NCI-H1105 (cell line): ENCODE measurements at regions not wholly inside any gene's neighbourhood (a gene's known extent, or its start where the extent isn't known, plus 50 kb on each side); places are given as distances from the start of the nearest gene placed in this dataset.

Experiments used
- DNase-seq: peaks from one replicate; lab custom pipeline; 2025; lab: John Stamatoyannopoulos, UW

DNA sequence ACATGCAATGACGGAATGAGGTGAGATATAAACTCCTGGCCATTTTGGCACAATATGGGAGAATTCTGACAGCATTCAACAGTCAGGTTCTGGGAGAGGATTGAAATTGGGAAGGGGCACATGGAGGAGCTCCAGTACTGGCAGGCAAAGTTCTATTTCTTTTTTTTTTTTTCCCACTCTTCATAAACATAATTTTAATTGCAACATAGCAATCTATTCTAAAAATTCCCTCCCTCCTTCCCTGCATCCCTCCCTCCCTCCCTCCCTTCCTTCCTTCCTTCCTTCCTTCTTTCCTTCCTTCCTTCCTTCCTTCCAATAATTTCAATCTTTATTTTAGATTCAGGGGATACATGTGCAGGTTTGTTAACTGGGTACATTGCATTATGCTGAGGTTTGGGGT, 93.2 kb downstream of the PTCSC3 start:
- DNase-seq, result no peak

DNA sequence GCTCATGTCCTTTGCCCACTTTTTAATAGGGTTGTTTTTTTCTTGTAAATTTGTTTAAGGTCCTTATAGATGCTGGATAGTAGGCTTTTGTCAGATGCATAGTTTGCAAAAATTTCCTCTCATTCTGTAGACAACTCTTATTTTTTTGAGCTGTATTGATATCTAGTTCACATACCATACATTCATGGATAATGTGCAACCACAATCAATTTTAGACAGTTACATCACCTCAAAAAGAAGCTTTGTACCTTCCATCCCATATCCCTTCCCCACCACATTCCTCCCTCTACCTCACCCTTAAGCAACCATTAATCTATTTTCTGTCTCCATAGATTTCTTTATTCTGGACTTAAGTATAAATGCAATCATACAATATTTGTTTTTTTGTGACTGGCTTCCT, 98.4 kb downstream of the PTCSC3 start:
- DNase-seq, result no peak

DNA sequence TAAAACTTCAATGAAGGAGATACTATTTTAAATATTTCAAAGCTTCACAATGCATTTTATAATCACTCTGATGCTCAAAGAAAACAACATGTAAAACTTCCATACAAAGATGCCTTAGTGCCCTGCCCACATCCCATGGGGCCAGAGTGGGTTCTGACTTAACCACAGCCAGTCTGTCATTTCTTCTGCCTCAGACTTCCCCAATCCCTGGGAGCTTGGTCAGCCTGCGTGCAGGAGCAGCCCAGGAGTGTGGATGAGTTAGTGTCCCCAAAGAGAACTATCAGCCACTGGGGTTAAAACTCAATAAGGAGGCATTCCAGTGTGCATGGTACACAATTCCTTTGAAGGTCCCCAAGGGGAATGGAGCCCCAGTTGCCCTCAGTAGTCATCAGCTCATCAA, 100.3 kb downstream of the PTCSC3 start:
- DNase-seq, result no peak

DNA sequence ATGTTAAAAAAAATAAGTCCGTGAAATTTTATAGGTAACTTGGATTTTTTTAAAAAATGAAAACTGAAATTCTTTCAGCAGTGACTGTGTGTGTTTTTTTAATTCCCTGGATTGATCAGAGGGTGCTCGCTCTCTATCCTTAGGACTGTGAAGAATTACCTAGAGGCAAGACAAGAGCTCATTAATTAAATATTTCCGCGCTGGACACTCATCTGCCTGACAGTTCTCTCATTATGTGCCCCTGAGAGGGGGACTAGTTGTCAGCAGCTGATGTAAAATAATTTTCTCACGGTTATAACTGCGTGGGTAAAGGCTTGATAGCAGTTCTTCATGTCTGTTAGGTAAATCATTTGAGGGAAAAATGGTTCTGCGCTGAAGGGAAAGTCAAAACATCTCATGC, 101.3 kb downstream of the PTCSC3 start:
- DNase-seq, result no peak

DNA sequence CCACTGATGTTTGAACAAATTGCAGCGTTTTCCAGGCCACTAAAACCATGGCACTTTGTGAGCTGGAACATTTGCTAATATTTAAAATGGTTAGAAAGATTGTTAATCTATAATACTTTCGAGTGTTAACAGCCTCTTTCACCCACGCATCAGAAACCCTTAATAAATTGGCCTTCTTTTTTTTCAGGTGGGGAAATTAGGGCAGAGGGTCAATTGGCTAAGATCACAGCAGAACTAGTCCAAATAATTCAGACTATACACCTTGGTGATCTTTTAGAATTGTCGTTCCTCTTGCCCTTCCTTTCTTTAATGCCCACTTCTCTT, 105.8 kb downstream of the PTCSC3 start:
- DNase-seq, result no peak

DNA sequence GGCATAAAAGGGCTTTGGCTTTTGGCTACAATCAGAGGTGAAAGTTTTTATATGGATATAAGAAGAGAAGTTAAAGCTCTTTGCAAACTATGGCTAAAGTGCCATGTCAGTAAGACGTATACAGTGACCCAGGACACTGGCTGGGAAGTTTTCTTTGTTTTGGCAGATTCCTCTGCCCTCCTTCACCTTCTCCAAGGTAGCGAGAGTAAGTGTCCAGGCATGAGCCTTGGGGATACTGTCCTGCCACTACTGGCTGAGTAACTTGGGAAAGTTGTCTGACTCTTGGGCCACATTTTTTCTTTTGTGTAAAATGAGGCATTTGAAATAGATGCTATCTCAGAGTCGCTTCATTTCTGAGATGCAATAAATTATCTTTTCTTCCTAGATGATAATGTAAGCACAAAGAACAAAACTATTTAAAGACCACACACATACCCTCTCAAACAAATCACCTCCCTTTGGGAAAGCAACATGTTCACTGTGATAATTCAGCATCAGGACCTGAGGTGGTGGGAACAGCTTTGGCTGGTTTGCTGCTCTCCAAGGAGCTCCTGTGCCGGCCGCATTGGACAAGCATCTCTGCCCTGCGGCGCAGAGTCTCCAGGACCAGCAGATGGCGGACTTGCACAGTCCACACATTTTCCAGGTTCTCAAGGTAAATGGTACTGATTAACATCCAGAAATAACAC, 106.3 kb downstream of the PTCSC3 start:
- DNase-seq, result peak; percentile 79

DNA sequence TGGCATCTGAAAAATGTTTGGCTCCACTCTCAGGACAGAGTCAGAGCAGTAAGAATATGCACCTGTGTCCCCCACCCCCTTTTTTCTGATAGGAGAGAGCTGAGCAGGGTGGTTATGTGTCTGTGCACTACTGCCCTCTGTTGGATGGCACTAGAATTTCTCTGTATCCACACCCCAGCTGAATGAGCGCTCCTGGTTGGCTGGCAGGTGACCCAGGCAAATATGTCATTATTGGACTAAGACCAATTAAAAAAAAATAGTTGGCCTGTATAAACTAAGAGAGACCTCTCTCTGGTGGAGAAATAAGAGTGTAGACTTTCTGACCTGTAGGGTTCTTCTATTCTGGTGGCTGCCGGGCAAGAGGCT, 107.0 kb downstream of the PTCSC3 start:
- DNase-seq, result peak; percentile 32

DNA sequence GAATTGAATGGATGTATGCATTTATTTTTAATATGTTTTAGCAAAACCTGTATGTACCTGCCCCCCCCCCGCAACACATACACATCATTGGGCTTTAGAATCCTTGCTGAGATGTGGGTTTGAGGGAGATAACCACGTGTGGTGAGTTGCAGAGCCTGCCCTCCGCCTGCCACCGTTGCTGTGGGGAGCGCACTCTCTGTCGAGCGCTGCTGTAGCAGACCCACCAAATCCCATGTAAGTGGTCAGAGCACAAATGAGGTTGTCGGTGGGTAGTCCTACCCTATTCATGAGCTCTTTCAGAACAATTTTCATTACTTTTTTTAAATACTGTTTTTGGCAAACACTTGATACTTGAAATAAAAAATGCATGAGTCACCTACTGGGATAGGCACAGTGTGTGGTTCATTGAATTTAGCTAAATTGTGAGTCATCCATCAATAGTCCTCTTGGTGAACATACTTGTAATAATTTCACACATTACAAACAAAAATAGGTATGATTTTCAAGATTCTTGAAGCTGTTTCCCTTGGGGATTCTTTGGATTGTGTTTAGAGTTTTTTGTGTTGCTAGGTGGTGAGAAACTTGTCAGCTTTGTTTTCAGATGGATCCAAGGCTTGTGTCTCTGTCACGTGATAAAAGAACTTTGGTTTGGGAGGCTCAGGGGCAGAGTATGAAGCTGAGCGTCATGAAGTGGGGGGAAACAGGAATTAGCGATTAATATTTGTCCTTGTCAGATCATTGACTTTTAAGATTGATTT, 107.6 kb downstream of the PTCSC3 start:
- no peak for DNase-seq

DNA sequence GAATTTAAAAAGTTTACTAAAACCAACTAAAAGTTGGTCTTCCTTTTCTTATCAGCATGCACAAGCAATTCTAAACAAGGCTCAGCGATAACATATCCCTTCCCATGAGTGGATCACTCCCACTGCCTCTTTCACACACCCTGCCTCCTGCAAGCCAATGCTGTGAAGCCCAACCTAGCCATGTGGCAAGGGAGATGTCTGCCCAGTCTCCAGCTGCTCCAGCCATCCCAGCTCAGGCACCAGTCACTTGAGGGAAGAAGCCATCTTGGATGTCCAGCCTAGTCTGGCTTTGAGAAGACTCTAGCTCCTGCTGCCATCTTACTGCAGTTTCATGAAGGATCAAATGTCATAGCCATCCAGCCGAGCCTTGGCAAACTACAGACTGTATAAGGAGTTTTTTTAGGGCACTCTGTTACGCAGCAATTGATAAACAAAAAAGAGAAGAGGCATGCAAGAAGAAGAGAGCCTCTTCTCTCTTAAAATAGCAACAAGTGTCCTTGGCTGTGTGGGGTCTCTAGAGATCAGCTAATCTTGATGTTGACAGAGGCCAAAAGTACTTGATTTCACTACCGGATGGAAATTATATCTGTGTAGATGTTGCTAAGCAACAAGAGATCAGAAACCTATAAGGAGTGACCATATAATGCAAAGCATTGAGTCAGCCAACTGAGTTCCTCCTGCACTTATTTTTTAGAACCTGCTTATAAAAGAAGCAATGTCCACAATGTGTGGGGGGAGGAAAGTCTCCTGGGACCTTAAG, 108.9 kb downstream of the PTCSC3 start:
- DNase-seq, result no peak

DNA sequence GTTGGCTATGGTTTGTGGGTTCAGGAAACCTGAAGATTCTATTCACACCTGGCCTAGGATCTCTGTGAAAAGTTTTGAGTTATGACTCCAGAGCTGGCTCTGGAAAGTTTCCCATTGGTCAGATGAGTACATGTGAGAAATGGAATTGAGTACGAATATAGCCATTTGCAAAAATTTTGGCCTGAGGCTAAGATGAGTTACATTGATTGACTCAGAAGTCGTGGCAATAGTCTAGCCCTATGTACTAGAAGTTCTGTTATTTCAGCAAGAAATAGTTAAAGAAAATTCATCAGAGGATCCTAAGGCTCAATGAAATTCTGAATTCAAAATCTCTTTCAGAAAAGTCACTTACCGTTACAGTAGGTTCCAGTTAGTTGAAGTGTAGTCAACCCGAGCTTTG, 109.9 kb downstream of the PTCSC3 start:
- DNase-seq, result no peak

DNA sequence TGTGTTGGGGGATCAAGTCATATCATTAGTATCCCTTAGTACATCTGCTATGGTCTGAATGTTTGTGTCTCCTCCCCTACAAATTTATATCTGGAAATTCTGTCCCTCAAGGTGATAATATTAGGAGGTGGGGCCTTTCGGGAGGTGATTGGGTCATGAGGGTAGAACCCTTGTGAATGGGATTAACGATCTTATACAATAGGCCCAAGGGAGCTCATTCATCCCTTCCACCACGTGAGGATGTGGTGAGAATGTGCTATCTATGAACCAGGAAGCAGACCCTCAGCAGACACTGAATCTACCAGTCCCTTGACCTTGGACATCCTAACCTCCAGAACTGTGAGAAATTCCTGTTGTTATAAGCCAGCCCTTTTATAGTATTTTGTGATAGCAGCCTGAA, 110.7 kb downstream of the PTCSC3 start:
- no peak for DNase-seq

DNA sequence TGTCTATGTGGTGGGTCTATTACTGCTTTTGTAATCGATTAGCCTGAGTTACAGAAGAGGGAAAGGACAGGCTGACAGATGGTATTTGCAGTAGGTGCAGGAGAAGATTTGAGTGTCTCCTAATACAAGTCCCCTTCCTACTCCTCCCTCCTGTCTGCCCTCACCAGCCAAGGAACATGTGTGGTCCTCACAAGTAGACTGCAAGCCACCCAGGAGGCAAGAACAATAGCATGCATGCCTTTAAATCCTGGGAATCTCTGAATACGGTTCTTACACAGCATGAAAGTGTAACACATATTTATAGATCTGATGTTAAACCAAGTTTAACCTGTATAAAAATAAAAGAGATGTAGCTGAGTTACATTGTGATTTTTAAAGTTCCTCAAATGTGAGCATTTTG, 117.0 kb downstream of the PTCSC3 start:
- no peak for DNase-seq

DNA sequence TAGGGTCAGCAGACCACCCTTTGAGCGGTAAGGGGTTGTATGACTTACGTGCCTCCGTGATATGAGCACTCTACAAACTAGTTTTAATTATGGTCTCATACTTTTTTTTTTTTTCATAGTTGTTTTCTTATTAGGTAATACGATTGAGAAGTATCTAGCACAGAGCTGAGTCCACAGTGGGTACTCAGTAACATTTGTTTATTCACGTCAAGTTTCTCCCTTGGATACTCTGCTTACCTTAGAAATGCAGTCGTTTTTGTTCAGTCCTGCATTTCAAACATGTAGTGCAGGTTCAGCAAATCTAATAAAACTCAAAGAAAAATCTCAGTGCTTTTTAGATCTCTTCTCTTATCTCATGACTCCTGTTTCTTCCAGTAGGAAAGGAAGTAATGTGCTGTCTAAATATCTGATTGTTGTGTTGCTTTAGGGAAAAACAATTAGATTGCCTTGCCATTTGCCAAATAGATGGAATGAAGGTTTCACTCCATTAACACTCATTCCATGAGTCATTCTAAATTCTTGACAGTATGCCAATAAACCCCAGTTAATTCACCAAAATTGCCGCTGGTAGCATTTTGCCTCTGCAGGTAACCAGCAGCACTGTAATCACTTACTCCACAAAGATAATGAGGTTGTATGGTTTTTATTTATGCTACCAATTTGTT, 118.9 kb downstream of the PTCSC3 start:
- DNase-seq, result peak; percentile 72

DNA sequence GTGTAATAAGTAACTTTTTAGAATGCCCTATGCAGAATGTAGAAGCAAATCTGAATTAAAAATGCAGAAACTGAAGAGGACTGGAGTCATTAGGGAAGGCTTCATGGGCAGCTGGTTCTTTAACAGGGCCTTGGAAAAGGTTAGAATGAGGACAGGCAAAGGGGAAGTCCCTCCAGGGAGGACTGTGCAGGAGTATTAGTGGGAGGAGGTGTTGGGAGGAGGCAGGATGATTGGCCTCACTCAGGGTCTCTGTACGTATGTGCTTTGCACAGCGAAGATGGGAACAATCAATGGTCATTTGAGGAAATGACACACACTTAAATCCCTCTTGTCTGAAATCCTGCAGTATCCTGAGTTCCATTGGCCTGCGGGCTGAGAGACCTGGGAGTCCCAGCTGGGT, 119.7 kb downstream of the PTCSC3 start:
- DNase-seq, result no peak

DNA sequence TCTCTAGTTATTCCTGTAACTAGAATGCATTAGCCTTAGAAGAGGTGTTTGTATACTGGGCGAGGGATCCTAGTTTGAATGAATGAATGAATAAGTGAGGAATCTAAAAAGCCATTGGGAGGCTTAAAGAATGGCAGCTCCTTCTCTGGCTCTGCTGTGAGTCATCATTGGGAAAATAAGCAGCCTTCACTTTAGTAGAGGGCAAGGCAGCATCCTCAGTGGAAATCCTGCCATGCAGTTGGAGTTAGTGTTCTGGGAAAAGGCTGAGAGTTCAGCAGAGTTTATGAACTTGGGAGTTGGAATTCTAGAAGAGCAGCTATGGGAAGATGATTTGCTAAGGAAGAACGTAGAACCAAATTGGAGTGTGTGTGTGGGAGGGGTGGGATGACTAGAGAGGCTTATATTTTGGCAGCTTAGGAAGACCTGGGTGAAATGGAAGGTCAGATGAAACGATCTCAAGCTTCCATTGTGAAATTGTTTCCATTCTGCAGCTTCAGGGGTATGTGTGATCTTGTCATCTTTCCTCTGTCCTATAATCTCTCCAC, 120.8 kb downstream of the PTCSC3 start:
- DNase-seq, result no peak

DNA sequence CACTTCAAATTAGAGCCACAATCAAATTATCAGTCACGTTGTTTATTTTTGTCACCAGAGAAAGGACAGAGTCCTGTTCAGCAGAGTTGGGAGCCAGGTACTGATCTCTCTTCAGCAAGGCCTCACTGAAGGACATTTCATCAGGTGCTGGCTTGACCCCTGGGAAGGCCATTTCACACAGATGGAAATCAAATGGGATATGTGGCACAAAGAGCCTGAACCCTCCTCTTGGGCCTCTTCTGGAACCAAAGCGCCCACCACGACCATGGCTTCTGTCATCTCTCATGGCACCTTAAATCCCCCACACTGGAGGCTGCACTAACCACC, 121.5 kb downstream of the PTCSC3 start:
- DNase-seq, result no peak

DNA sequence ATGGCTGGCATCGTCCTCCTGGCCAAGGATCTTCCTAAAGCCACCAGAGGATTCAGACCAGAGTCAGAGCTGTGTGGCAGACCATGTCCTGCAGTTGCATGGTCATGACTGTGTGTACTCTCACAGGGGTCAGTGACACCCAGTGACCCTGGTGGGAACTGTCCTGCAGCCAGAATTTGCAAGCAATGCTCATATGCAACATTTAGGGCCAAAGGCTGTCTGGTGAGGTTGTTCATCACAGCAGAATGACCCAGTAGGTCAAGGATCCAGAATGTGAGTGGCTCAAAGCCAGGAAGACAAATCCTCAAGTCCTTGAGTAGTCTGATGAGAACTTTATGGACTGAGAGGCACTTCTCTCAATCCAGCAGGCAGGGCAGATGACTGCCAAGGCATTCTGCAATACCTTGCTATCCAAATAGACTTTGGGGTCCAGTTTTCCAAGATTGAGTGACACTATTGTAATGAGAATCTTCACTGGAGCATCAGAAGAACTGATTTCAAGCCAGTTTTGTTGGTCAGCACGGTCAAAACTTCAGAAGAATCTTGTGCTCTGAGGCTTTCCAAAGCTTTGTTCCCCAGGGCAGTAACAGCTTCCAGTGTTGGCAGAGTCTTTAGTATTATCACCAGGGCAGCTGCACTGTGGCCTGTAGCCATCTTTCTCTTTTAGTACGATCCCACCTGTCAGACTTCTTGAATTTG, 122.0 kb downstream of the PTCSC3 start:
- DNase-seq, result no peak

DNA sequence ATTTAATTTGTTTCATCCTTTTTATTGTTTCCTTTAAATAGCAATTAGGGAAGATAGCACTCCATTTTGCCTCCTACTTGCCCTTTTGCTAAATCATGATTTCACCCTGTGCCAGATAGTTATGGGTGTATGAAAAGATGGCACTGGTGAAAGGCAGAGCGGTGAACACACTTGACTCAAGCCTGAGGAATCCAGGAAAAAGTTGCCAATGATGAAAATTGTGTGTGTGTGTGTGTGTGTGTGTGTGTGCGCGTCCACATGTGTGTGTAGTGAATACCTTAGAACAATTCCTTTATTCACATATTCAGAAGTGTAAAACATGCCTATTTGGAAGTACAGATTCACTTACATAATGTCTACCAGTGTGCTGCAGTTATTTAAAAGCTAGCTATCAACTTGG, 123.8 kb downstream of the PTCSC3 start:
- no peak for DNase-seq

DNA sequence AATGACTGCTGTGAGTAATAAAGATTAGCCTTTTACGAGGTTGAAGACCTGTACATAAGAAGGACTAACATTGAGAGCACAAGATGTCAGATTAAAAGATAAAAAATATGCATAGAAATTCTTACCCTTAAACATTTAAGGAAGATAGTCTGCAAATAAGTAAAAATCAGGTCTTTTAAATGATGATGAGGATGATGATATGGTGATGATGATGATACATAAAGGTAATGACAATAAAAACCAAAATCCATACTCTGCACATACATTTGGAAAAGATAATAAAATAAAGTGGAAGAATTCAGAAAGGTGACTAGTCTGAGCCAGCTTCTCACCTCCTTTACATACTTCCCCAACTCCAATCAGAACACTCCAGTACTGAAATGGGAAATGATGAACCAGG, 124.5 kb downstream of the PTCSC3 start:
- no peak for DNase-seq

DNA sequence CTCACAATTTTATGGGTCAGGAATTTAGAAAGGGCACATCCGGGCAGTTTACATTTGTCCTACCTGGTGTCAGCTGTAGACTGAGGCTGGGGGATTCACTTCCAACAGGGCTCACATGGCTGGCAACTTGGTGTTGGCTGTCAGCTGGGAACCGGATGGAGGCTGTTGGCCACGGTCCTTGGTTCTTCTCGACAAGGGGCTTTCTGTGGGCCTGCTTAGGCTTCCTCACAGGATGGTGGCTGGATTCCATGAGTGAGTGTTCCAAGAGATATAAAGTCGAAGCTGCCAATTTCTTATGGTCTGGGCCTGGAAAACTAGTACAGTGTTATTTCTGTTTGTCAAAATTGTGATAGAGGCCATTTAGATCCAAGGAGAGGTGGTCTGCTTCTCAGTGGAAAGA, 127.9 kb downstream of the PTCSC3 start:
- no peak for DNase-seq

DNA sequence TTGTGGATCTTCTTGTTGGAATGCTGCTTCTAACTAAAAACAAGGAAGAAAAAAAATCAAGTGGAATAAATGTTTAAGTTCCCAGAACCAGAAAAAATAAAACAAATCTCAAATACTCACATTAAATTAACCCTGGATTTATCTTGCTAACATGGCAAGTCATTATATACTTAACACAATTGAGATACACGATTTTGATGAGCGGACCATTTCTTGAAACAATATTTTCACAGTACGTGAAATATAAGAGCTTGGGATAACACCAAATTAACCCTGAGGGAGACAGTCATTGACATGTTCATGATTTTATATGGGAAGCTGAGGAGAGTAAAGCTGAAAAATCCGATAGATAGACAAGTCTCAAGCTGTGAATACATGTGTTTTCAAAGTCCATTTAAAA, 128.6 kb downstream of the PTCSC3 start:
- DNase-seq, result no peak

DNA sequence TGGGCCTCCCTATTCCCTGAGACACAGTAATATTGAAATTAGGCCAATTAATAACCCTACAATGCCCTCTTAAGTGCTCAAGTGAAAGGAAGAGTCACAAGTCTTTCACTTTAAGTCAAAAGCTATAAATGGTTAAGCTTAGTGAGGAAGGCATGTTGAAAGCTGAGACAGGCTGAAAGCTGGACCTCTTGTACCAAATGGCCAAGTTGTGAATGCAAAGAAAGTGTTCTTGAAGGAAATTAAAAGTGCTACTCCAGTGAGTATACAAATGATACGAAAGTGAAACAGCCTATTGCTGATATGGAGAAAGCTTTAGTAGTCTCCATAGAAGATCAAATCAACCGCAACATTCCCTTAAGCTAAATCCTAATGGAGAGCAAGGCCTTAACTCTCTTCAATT, 140.8 kb downstream of the PTCSC3 start:
- no peak for DNase-seq
